Activated T-cell treated with anti-CD3 and anti-CD28 coated beads, Interleukin-2, amount 50 U/mL, for 48 hours (primary cell): ENCODE measurements at regions not wholly inside any gene's neighbourhood (a gene's known extent, or its start where the extent isn't known, plus 50 kb on each side); places are given as distances from the start of the nearest gene placed in this dataset.
"Not testable (repeated sequence)": the region's sequence is repeated elsewhere in the genome, so short reads cannot be mapped to it uniquely, and the experiment has no call there.

ENCODE experiments used
- DNase-seq, 2 experiments: peaks; one replicate each; pipeline ENCODE4 v3.0.0-alpha.2; 2020

GRCh38 chr2:121063471-121063870 is 221.5 kb downstream of the TFCP2L1 start:
- no peak for DNase-seq

DNA sequence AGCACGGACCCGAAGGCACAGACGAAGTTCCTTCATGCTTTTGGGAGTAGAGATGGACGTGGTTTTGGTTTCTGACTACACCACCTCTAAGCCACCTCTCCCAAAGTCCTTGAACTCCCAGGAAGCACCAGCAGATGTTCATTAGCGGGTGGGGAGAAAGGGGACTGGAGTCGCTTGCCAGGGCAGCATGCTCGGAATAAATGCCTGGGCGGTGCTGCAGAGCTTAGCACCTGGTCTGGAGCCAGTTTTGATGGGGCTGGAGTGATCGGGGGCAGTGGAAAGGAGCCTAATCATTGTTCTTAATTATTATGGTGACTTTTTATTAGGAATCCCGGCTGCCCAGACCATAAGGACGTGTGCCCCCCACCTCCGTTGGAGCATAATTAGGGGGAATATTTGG is 220.8 kb downstream of the TFCP2L1 start:
- DNase-seq = no peak

DNA sequence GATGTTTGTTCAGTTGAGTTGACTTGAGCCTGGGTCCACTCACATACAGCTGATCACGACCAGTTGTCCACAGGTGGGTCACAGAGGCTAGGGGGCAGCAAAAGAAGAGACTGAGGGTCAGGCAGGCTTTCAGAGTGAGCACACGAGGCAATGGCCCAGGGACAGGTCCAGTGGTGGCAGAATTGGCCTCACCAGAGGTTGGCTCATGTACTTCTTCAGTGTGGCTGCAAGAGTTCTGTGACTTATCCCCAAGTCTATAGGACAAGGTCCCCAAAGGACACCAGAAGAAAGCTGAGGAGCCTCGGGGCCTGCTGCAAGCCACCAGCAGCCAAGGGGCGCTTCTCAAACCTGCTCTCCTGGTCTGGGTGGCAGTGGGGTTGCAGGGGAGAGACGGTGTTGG is 219.8 kb downstream of the TFCP2L1 start:
- DNase-seq = no peak

DNA sequence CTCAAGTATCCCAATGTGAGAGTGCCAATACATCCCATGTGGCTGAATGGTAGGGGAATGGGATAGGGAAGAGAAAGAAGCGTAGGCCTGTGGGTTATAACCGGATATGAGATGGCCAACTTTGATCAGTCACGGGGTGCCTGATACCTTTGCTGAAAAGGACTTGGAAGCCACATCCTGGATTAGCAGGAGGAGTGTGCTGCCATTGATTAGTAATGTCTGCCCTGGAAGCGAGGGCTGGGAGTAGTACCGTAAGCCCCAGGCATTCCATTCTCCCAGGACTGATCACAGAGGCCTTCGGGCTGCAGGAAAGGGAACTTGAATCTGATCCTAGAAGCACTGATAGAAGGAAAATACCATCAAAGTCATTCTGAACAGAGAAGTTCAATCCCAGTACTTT is 218.5 kb downstream of the TFCP2L1 start:
- no peak for DNase-seq

DNA sequence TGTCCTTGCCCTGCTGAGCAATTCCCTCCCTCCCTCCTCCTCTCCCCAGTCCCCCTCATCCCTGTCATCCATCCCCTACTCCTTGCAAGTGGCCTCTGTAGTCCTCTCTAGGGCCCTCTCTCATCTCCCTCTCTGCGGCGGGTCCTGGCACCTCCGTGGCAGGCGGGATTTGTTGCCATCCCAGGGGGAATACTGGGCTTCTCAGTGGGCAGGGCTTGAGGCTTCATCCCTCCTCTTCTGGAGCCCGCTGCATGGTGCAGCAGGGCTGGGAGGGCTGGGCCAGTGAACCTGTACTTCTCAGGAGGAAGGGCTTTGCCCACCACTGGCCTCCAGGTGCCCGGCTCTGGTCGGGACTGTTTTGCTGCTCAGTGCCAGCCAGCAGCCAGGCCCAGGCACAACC is 216.2 kb downstream of the TFCP2L1 start:
- no peak for DNase-seq

- DNase-seq = no peak
Observed at GRCh38 chr2:121069434-121069969, 215.5 kb downstream of the TFCP2L1 start.

DNA sequence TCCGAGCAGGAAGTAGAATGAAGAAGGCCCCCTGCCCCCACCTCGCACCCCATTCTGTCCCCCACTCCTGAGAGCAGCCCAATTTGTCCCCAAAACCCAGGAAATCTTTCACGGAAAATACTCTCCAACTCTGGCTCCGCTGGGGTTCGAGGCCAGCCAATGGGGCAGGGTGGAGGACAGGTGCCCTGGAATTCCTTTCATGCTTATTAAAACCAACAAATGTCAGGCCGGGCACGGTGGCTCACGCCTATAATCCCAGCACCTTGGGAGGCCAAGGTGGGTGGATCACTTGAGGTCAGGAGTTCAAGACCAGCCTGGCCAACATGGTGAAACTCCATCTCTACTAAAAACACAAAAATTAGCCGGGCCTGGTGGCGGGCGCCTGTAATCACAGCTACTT is 214.9 kb downstream of the TFCP2L1 start:
- not testable (repeated sequence) for DNase-seq

GRCh38 chr2:121071034-121071504 is 213.9 kb downstream of the TFCP2L1 start:
- DNase-seq = peak; percentile 73 to 75

DNA sequence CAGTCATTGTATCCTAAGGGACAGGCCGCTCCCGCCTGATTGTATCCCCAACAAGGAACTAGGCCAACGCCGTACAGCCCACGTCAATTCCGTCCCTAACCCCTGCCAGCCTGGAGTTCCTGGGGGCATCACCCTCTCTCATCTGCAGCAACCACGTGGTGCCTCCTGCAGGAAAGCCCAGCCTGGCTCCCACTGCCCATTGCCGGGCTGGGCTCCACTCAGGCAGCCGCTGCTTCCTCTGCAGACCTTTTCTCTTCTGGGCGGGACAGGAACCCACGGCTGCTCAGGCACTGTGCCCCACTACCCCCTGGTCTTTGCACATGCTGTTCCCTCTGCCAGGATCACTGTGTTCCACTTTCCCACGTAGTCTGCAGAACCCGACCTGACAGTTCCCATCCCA is 212.2 kb downstream of the TFCP2L1 start:
- DNase-seq = no peak

DNA sequence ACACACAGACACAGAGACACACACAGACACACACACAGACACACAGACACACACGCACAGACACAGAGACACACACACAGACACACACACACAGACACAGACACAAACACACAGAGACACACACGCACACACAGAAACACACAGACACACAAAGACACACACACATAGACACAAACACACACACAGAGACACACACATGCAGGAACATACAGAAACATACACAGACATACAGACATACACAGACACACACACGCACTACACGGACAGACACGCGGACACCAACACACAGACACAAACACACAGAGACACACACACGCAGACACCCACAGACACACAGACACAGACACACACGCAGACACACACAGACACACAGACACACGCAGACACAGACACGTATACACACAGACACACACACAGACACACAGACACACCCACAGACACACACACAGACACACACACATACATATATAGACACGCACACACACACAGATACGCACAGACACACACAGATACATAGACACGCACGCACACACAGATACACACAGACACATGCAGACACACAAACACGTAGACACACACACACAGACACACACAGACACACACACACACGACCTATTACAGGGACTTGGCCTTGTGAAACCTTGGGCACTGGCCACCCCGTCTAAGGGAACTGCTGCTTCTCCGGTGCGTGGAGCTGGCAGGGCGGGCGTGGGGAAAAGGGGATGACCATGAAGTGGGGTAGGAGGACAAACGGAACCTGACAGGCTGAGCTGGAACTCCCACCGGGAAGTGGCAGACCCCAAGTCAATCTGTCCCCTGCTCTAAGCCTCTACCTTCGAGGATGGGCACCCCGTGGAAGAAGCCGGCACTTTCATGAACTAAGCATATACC is 211.4 kb downstream of the TFCP2L1 start:
- no peak for DNase-seq

DNA sequence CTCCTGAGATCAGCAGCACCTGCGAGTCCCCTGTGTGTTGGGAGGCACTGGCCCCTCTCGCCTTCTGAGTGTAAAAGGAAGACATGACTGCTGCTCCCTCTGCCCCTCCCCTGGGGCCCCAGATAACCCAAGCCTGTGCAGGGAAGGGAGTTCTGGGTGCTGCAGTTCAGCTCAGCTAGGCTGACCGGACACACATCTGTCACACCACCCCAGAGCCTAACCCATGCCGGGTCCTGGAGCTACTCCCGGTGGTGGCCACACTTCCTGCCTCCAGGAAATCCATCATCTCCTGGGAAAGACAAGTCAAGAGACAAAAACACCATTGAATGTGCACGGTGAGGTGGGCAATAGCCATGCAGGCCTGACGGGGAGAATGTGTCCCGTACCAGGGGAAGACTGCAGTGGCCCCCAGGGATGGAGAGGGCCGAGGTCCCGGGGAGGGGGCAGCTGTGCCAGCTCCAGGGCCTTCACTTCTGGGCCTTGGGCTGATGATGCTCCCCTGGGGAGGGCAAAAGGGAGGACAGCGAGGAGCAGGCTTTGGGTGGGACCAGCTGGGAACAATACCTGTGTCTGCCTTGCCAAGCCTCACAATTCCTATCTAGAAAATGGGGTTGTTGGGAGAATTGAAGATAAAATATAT is 210.6 kb downstream of the TFCP2L1 start:
- DNase-seq = peak; percentile 20 to 27

DNA sequence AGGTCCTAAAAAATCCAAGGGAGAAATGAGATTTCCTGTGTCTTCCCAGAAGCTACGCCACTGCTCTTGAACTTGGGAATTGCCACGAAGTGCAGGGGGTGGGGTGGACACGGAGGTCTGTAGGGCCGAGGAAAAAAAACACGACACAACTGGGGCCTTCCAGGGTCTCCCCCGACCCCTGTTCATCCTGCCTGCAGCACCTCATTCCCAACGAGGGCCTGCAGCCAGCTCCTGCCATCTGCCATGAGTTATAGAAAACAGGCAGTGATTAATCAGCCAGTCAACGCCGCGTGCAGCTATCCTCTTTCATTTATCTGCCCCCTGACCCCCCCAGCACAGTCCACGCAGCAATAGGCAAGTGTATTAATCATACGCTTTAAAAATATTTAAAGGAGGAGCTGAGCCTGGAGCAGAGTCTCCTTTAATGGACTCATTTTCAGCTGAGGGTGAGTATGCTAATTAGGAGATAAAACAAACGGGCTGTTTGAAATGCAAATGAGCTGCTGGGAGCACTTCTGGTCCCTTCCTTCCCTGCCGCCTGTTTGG is 209.9 kb downstream of the TFCP2L1 start:
- DNase-seq = peak; percentile 63 to 69

DNA sequence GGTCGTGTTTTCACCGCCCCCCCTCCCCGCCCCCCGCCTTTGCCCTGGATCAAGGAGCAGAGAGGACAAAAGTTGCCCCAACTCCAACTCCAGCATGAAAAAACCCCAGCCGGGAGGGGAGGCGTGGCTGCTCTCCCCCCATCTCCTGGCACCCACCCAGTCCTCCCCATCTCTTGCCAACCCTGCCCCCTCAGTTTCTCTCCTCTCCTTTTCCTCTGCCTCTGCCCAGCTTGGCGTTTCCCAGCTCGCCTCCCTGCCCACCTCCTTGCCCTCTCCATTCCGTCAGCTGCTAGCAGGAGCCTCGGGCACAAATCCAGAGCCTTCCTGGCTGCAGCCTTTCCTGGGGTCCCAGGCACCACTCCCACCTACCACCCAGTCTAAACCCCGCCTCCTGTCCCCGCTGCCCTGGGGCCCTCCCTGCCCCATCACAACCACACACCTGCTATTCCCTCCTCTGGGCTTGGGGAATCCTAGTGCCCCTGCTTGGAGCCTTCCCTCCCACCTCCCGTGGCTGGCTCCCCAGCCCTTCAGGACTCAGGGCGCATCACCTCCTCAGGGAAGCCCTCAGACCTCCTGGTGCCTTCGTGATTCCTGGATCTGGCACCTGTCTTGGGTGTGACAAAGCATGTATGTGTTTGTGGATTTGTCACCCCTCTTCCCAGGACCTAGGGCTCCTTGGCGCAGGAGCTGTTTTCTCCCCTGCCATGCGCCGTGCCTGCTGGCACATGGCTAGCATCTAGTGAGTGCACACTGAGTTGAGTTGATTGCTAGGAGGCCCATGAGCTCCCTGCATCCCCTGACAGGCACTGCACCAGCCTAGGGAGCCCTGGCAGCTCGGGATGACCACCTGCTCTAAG is 209.1 kb downstream of the TFCP2L1 start:
- DNase-seq = peak in 1 of 2 experiments; percentile 21

- DNase-seq = no peak
Observed at GRCh38 chr2:121076498-121076820, 208.5 kb downstream of the TFCP2L1 start.

DNA sequence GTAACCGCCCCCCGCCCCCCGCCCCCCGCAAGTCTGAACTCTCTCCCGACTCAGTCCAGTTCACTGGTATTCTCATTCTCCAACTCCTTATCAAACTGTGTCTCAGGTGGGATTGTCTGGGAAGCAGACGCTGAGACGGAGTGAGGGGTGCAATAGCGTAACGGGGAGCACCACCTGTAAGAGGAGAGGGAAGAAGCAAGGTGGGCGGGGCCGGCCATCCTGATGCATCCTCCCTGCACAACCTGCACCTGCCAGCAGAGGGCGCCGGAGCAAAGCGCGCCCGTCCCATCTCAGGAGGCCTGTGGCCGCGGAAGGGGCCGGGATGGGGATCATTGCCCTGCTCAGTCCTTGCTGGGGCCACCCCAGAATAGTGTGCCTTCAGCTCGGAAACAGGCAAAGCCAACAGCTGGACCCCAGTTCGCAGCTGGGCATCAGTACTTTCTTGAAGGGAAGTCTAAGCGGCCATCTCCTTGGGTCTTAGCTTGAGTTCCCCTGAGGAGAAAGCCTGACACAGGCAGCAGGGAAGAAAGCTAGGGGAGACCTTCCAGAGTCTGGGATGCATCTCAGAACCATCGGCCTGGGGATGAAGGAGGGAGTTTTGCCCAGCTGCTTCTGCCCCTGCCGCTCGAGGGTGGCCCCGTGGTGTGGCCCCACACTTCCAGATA is 208.0 kb downstream of the TFCP2L1 start:
- peak; percentile 86 for DNase-seq

DNA sequence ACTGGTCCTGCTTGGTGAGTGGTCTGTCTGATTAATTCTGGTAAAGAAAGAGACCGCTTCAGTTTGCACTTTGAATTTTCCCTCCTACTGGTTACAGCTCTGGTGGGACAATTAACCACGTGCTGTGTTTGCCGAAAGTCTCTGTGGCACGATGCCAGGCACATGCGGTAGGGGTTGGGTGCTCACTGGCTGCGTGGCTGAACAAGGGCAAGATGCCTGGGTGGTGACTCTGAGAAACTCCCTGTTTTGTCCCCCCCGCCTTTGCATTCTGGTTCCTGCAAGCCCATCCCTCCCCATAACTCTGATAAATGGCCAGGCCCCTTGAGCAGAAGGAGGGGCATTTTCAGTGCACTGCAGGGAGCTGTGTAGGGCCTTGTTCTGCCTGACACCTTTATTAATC is 206.1 kb downstream of the TFCP2L1 start:
- no peak for DNase-seq

- DNase-seq = peak; percentile 52 to 60
Observed at GRCh38 chr2:121080013-121080772, 204.8 kb downstream of the TFCP2L1 start.

- no peak for DNase-seq
Observed at GRCh38 chr2:121081701-121082100, 203.3 kb downstream of the TFCP2L1 start.

DNA sequence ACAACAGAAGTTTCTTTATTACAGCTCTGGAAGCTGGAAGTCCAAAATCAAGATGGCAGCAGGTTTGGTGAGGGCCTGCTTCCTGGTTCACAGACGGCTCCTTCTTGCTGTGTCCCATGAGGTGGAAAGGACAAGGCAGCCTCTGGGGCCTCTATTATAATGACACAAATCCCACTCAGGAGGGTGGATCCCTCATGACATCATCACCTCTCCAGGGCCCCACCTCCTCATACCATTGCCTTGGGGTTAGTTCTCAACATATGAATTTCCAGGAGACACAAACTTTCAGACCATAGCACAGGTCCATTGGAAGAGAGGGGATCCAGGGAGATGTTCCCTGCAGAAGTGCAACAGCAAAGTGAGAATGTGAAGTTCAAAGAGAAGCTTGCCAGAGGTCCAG is 202.8 kb downstream of the TFCP2L1 start:
- DNase-seq = no peak

GRCh38 chr2:121084130-121084680 is 200.8 kb downstream of the TFCP2L1 start:
- no peak for DNase-seq

DNA sequence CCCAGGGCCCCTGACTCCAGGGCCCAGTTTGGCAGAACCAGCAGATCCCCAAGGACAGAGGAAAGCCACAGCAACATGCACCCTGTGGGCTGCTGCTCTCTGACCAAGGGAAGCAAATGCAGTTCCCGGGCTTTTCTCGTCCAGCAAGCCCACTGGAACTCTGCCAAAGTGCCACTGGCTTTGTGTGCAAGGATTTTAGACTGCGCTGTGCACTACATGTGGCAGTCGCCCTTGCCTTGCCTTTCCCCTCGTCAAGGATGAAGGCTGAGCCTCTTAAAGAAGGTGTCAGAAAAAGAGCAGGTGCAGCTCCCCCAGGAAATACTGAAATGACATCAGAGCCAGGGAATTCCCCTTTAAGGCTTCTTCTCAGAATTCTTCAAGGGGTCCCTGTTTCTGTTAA is 199.2 kb downstream of the TFCP2L1 start:
- no peak for DNase-seq
